ENCODE measurements at regions not wholly inside any gene's neighbourhood (a gene's known extent, or its start where the extent isn't known, plus 50 kb on each side); places are given as distances from the start of the nearest gene placed in this dataset.

DNA sequence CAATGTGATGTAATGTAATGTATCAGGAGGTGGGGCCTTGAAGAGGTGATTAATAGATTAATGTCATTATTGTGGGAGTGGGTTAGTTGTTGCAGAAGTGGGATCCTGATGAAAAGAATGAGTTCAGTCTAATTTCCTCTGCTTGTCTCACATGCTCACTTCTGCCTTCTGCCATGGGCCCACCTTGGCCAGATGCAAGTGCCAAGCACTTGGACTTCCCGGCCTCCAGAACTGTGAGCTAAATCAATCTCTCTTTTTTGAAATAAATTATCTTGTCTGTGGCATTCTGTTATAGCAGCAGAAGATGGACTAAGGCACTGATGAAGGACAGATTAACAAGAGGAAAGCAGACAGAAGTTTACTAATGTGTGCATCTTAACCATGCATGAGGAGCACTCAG is 123.9 kb downstream of the ETS2 start:
- TF ChIP-seq CTCF (conservative IDR thresholded peaks at IDR 0.05) (no peak), EZH2 (IDR thresholded peaks at IDR 0.05; ENCODE audit: low read depth) (no peak)

Data from PC-9 (cell line).